Middle frontal gyrus (tissue), 1 donor: ENCODE measurements at regions not wholly inside any gene's neighbourhood (a gene's known extent, or its start where the extent isn't known, plus 50 kb on each side); places are given as distances from the start of the nearest gene placed in this dataset.
"Not testable (repeated sequence)": the region's sequence is repeated elsewhere in the genome, so short reads cannot be mapped to it uniquely, and the experiment has no call there.

Experiments
- DNase-seq: peaks from one replicate; pipeline ENCODE4 v3.0.0-alpha.2; 2015; ENCODE audit warnings: low spot score; ENCODE audit errors: extremely low spot score

DNA sequence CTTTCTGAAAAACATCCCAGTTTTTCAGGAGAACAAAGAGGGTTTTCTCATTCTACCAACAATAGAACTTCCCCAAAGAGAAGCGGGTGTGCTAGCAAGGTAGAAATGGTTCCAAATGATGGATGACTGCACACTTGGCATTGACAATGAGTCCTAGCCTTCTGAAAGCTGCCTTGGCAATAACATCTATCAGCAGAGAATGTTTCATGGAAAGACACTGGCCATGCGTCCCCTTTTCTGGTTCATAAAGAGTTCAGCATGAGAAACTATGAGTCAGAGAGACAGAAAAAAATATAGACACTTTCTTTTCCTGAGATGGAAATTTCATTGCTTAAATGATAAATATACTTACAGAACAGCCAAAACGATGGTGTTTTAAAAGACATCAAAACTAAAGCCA lies 236.9 kb upstream of the PRKX start:
- no peak for DNase-seq

DNA sequence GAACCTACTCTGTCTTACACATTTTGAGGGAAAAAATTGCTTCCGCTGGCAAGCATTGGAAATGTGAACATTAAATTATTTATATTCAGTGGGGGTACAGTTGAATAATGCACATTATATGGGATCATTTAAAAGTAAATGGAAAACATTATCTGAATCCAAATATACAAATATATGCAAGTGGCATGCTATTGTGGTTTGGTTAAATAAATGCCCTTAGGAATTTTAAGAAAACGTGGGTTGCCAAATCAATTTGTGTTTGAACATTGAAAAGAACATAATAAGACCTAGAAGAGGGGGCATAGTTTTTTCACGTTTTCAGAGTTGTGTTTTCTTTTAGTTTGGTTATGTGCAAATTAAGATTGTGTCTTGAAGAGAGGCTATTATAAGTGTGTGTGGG lies 230.5 kb upstream of the PRKX start:
- no peak for DNase-seq

DNA sequence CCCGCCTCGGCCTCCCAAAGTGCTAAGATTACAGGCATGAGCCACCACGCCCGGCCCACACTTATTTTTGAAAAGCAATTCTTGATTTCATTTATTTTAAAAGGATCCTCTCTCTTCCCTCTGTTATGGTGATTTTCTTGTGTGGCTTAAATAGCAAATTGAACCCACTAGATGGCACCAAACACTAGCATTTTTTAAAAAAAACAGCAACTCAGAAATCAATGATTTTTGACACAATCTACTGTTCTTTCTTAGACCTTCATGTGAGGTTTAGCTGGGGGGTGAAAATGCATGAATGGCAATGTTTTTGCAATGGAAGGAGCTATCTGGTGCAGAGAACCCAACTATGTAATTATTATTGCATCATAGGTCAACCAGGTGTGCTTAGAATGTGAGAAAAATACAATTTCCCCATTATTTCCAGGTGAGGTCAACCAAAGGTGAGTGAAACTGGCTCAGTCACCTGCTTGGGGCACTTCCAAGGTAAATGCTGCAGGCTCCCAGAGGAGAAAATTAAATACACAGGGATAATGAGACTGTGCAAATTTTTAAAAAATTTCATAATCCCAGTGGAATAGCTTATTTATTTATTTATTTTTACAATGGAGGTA lies 226.7 kb upstream of the PRKX start:
- no peak for DNase-seq

DNA sequence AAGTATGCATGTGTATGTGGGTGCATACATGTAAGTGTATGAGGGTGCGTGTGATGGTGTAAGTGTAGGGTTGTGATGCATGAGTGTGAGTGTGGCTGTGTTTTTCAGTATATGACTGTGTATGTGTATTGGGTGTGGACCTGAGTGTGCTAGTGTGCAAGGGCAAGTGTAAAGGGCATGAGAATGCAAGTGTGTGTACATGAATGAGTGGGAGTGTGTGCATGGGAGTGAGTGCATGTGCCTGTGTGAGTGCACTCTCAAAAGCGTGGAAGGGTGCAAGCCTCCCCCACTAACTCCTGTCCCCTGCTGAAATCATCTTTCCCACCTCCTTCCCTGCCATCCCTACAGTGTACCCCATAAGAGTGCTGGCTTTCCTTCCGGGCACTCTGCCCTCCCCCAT lies 225.1 kb upstream of the PRKX start:
- DNase-seq: no peak

DNA sequence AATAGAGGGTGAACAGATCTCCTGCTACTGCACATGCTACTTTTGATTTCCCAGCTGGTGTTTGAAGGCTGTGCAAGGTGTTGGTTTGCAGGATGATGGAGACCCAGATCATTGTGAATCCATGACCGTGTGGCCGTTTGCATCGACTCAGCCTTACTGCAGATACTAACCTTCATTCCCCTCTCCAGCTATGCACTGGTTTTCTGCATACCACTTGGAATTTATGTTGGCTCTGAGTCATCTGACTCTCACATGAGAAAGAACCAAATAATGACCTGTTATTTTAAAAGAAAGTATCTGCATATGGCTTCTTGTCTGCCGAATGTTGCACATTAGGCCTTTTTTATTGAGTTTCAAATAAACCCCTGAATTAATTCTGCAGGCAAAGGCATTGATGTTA lies 221.7 kb upstream of the PRKX start:
- DNase-seq: not testable (repeated sequence)

DNA sequence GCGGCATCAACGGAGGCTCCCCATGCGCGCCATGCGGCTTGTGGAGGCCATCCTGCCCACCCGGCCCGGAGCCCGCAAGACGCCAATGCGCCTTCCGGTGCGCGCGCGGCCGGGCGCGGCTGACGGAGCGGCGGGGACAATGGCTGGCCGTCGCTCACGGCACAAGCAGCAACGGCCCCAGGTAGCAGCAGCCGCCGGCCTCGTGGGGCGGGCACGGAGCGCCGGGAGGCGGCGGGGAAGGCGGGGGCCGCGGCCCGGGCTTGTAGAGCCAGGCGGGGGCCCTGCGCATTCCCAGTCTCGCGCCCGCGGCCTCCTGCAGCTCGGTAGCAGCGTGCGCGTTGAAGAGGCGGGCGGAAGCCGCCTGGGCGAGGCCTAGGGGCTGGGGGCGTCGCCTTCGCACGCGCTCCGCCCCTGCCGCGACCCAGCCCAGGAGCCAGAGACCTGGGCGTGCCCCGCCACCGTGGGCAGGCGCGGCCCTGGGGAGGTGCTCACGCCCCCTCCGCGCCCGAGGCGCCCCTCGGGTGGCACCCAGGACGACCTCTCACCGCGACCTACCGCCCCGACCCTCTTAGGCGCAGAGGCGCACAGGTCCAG lies 207.1 kb upstream of the PRKX start:
- DNase-seq: not testable (repeated sequence)

DNA sequence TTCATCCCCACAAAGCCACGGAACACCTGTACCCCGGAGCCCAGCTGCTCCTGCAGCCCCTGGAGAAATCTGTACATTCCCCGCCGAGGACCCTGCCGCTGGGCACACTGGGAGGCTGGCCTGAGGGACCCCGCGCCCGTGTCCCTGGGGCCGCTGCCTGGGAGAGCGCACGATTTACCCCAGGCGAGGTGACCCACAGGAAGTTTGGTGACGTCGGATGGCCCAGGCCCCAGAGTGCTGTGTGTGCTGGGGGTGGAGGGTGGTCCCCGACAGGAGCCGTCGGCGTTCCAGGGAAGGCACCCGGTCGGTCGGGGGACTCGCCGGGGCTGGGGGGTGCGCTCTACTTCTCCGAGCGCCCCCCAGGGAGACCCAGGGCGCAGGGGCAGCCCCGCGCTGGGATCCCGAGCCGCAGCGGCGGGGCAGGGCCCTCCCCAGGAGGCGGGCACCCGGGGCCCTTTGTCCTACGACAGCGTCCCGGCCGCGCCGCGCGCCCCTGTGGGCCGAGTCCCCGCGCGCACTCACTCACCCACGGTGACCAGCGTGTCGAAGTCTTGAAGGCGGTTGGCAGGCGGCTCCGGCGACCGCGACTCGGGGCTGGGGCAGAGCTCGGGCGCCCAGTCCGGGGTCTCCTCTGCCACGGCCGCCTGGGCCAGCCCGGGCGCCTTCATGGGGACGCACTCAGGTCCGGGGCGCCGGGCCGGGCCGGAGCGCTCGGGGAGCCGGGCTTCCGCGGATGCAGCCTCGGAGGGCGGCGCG lies 206.4 kb upstream of the PRKX start:
- DNase-seq: not testable (repeated sequence)

DNA sequence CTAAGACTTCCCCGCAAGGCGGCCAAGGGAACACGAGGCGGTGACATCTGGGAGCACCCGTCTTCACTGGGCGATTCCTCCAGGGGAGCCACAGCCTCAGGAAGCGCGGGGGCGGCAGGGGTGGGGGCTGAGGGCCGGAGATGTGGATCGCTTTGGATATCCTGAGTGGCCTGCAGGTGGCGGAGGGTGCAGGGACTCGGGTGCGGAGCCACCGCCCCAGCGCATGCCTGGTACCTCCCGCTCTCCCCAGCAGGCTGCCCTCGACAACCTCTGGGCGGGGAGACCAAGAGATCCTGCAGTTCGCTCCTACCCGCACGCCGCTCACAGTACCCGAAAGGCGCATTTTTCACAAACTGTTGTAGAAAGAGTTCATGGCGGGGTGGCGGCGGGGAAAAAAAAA lies 201.4 kb upstream of the PRKX start:
- DNase-seq: not testable (repeated sequence)

DNA sequence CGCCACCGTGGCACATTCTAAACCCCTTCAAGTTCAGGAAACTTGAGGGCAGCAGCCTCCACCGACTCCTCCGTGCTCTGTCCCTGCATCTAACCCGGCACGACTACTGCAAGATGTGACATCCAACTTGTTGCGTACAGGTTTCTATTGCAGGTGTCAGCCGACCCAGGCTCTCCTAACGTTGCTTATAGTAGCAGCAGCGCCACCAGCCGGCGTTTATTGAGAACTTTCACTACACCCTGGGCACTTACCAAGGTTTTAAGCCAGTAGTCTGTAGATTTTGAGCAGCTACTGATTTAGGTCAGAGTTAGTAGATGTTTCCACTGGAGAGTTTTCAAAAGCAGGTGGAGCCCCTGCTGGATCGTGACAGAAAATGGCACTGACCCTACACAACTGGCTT lies 200.6 kb upstream of the PRKX start:
- not testable (repeated sequence) for DNase-seq

DNA sequence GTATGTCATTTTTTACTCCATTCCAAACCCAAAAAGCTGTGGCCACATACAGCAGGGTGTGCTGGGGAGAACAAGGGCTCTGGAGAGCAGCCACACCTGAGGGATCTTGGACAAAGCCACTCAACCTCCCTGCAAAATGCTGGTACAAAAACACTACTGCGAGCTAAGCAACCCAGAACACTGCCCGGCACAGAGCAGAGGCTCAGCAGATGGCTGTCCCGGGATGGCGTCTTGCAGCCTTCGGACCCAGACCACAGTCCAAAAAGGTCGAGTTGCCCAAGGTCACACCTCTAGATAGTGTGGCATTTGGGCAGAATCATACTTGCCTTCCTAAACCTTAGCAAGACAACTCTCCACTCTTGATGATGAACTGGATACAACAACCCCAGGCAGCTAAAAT lies 197.6 kb upstream of the PRKX start:
- DNase-seq: not testable (repeated sequence)

DNA sequence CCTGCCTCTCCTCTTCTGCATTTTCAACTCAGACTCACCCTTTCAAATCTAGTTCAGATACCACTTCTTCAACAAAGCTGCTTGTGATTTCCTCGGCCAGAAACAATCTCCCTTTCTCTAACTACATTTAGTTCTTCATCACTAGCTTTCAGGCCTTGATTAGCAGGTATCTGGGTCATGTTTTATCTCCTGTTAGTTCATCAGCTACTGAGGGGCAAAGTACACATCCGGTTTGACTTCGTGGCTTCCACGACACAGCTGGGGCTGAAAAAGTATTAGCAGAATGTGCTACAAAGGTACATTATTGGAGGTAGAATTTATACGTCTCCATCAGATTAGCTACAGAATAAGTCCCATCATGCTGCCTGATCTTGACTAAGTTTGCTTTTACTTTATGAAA lies 197.2 kb upstream of the PRKX start:
- DNase-seq: not testable (repeated sequence)

DNA sequence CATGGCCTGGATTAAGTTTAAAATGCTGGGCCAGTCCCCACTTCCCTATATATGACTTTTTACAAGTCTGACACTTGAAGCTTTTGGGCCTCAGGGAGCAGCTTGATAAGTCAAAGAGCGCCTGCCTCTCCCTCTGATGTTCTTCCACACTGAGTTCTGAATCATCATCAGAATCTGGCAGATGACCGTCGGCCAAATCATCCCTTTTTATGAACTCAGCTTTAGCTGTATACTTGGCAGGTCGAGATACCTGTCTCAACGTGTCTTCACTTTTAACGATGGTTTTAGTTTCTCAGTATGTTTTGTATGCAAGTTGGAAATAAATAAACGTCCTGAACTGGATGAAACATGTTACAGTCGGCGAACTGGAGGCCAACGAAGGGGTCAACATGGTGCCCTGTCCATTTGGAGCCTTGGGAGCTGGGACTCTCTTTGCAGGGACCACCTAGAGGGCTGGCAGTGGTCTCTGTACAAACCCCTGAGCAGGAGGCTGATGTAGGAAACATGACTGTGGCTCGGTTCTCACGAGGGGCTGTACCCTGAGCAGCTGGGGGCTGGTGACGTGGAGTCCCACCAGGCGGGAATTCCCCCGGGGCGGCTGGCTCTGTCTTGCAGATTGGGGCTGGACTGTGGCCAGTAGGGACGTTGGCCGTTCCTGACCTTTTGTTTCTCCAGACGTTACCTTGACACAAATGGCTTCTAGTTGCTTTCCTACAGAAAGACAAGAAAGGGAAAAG lies 192.2 kb upstream of the PRKX start:
- DNase-seq: not testable (repeated sequence)

DNA sequence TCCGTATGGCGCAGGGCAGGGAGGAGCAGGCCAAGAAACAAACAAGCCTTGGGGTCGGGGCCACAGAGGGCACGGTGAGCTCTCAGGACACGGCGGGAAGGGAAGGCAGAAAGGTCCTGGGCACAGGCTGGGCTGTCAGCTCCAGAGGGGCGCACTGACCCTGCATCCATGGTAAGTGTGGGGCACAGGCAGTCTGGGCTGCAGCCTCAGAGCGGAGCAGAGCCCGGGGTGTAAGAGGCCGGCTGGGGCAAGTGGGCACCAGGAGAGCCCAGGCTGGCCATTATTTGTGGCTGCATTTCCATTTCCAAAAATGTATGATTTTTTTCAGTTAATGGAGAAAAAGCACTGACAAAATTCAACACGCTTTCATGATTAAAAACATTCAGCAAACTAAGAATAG lies 188.8 kb upstream of the PRKX start:
- not testable (repeated sequence) for DNase-seq

DNA sequence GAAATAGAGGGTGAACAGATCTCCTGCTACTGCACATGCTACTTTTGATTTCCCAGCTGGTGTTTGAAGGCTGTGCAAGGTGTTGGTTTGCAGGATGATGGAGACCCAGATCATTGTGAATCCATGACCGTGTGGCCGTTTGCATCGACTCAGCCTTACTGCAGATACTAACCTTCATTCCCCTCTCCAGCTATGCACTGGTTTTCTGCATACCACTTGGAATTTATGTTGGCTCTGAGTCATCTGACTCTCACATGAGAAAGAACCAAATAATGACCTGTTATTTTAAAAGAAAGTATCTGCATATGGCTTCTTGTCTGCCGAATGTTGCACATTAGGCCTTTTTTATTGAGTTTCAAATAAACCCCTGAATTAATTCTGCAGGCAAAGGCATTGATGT lies 183.3 kb upstream of the PRKX start:
- not testable (repeated sequence) for DNase-seq

DNA sequence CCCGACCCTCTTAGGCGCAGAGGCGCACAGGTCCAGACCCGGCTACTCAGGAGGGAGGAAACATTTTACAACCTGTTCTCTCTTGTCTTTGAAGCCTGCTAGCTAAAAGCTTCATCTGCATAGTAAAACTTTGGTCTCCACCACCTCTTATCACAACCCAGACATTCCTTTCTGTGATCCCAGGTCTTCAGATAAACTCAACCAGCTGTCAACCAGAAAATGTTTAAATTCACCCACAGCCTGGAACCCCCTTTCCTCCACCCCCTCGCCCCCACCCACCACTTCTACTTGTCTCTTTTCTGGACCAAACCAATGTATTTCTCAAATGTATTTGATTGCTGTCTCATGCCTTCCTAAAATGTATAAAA lies 169.1 kb upstream of the PRKX start:
- not testable (repeated sequence) for DNase-seq

DNA sequence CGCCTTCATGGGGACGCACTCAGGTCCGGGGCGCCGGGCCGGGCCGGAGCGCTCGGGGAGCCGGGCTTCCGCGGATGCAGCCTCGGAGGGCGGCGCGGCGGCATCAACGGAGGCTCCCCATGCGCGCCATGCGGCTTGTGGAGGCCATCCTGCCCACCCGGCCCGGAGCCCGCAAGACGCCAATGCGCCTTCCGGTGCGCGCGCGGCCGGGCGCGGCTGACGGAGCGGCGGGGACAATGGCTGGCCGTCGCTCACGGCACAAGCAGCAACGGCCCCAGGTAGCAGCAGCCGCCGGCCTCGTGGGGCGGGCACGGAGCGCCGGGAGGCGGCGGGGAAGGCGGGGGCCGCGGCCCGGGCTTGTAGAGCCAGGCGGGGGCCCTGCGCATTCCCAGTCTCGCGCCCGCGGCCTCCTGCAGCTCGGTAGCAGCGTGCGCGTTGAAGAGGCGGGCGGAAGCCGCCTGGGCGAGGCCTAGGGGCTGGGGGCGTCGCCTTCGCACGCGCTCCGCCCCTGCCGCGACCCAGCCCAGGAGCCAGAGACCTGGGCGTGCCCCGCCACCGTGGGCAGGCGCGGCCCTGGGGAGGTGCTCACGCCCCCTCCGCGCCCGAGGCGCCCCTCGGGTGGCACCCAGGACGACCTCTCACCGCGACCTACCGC lies 168.6 kb upstream of the PRKX start:
- DNase-seq: not testable (repeated sequence)

DNA sequence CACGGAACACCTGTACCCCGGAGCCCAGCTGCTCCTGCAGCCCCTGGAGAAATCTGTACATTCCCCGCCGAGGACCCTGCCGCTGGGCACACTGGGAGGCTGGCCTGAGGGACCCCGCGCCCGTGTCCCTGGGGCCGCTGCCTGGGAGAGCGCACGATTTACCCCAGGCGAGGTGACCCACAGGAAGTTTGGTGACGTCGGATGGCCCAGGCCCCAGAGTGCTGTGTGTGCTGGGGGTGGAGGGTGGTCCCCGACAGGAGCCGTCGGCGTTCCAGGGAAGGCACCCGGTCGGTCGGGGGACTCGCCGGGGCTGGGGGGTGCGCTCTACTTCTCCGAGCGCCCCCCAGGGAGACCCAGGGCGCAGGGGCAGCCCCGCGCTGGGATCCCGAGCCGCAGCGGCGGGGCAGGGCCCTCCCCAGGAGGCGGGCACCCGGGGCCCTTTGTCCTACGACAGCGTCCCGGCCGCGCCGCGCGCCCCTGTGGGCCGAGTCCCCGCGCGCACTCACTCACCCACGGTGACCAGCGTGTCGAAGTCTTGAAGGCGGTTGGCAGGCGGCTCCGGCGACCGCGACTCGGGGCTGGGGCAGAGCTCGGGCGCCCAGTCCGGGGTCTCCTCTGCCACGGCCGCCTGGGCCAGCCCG lies 167.9 kb upstream of the PRKX start:
- DNase-seq: not testable (repeated sequence)

DNA sequence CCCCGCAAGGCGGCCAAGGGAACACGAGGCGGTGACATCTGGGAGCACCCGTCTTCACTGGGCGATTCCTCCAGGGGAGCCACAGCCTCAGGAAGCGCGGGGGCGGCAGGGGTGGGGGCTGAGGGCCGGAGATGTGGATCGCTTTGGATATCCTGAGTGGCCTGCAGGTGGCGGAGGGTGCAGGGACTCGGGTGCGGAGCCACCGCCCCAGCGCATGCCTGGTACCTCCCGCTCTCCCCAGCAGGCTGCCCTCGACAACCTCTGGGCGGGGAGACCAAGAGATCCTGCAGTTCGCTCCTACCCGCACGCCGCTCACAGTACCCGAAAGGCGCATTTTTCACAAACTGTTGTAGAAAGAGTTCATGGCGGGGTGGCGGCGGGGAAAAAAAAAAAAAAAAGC lies 162.9 kb upstream of the PRKX start:
- not testable (repeated sequence) for DNase-seq

DNA sequence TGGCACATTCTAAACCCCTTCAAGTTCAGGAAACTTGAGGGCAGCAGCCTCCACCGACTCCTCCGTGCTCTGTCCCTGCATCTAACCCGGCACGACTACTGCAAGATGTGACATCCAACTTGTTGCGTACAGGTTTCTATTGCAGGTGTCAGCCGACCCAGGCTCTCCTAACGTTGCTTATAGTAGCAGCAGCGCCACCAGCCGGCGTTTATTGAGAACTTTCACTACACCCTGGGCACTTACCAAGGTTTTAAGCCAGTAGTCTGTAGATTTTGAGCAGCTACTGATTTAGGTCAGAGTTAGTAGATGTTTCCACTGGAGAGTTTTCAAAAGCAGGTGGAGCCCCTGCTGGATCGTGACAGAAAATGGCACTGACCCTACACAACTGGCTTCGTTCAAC lies 162.2 kb upstream of the PRKX start:
- DNase-seq: not testable (repeated sequence)

DNA sequence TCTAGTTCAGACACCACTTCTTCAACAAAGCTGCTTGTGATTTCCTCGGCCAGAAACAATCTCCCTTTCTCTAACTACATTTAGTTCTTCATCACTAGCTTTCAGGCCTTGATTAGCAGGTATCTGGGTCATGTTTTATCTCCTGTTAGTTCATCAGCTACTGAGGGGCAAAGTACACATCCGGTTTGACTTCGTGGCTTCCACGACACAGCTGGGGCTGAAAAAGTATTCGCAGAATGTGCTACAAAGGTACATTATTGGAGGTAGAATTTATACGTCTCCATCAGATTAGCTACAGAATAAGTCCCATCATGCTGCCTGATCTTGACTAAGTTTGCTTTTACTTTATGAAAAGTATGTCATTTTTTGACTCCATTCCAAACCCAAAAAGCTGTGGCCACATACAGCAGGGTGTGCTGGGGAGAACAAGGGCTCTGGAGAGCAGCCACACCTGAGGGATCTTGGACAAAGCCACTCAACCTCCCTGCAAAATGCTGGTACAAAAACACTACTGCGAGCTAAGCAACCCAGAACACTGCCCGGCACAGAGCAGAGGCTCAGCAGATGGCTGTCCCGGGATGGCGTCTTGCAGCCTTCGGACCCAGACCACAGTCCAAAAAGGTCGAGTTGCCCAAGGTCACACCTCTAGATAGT lies 158.9 kb upstream of the PRKX start:
- DNase-seq: not testable (repeated sequence)
